Glutamatergic neuron (in vitro differentiated cells): ENCODE measurements at regions not wholly inside any gene's neighbourhood (a gene's known extent, or its start where the extent isn't known, plus 50 kb on each side); places are given as distances from the start of the nearest gene placed in this dataset.

ENCODE experiments used
- DNase-seq: peaks from one replicate; pipeline ENCODE4 v3.0.0; 2022
- H3K27ac Mint-ChIP-seq: one replicate; pipeline ENCODE4 v1.8.0; 2020; ENCODE audit warnings: mild to moderate bottlenecking, mixed read lengths, inconsistent platforms; ENCODE audit not compliant: unreplicated experiment
- H3K27me3 Mint-ChIP-seq: one replicate; pipeline ENCODE4 v1.8.0; 2020; ENCODE audit warnings: mild to moderate bottlenecking, moderate library complexity, mixed read lengths, inconsistent platforms; ENCODE audit not compliant: unreplicated experiment
- H3K36me3 Mint-ChIP-seq: one replicate; pipeline ENCODE4 v1.8.0; 2020; ENCODE audit warnings: mild to moderate bottlenecking, mixed read lengths, inconsistent platforms; ENCODE audit not compliant: unreplicated experiment
- H3K4me1 Mint-ChIP-seq: one replicate; pipeline ENCODE4 v1.8.0; 2020; ENCODE audit warnings: mild to moderate bottlenecking, low read depth, mixed read lengths, inconsistent platforms; ENCODE audit not compliant: unreplicated experiment
- H3K4me3 Mint-ChIP-seq: one replicate; pipeline ENCODE4 v1.8.0; 2020; ENCODE audit warnings: mild to moderate bottlenecking, mixed read lengths, inconsistent platforms; ENCODE audit not compliant: unreplicated experiment
- H3K9me3 Mint-ChIP-seq: one replicate; pipeline ENCODE4 v1.8.0; 2020; ENCODE audit warnings: mild to moderate bottlenecking, moderate library complexity, mixed read lengths, inconsistent platforms; ENCODE audit not compliant: unreplicated experiment
- CTCF ChIP-seq: fragments of 200-600 bp; sonication (generic); IDR thresholded peaks from one replicate; pipeline ENCODE4 v1.5.0; 2021; ENCODE audit not compliant: partially characterized antibody, unreplicated experiment

GRCh38 chr18:52002600-52002999, 337.4 kb upstream of the DCC start:
- Mint-ChIP-seq H3K36me3 (no peaks in the 10 kb centered on the region), H3K4me1 (peaks cover 6% of the 10 kb centered on the region), H3K4me3 (no peak overlapping the region), H3K27ac (no peak overlapping the region), H3K27me3 (no peaks in the 10 kb centered on the region), H3K9me3 (no peaks in the 10 kb centered on the region)
- no peak for DNase-seq
- TF ChIP-seq CTCF = no peak

- no peaks in the 10 kb centered on the region for H3K27me3 Mint-ChIP-seq
- TF ChIP-seq CTCF = no peak
- no peaks in the 10 kb centered on the region for H3K9me3 Mint-ChIP-seq
- peaks cover 6% of the 10 kb centered on the region for H3K4me1 Mint-ChIP-seq
- no peak overlapping the region for H3K27ac Mint-ChIP-seq
- DNase-seq = no peak
- H3K4me3 Mint-ChIP-seq = peak overlapping the region; percentile 0
- H3K36me3 Mint-ChIP-seq = no peaks in the 10 kb centered on the region
These were observed 332.9 kb upstream of the DCC start for GRCh38 chr18:52007105-52007504.

GRCh38 chr18:52008330-52008729, 331.7 kb upstream of the DCC start:
- TF ChIP-seq CTCF = no peak
- no peaks in the 10 kb centered on the region for H3K27me3 Mint-ChIP-seq
- DNase-seq = no peak
- no peak overlapping the region for H3K27ac Mint-ChIP-seq
- no peaks in the 10 kb centered on the region for H3K9me3 Mint-ChIP-seq
- no peaks in the 10 kb centered on the region for H3K36me3 Mint-ChIP-seq
- H3K4me3 Mint-ChIP-seq = no peak overlapping the region
- peaks cover 6% of the 10 kb centered on the region for H3K4me1 Mint-ChIP-seq

- no peaks in the 10 kb centered on the region for H3K36me3 Mint-ChIP-seq
- no peaks in the 10 kb centered on the region for H3K9me3 Mint-ChIP-seq
- peaks cover 6% of the 10 kb centered on the region for H3K4me1 Mint-ChIP-seq
- H3K27me3 Mint-ChIP-seq = no peaks in the 10 kb centered on the region
- H3K27ac Mint-ChIP-seq = no peak overlapping the region
- no peak for TF ChIP-seq CTCF
- no peak overlapping the region for H3K4me3 Mint-ChIP-seq
- DNase-seq = no peak
These were observed 331.3 kb upstream of the DCC start for GRCh38 chr18:52008736-52009135.

- Mint-ChIP-seq H3K36me3 (no peaks in the 10 kb centered on the region), H3K9me3 (no peaks in the 10 kb centered on the region), H3K27me3 (no peaks in the 10 kb centered on the region), H3K4me1 (peaks cover 6% of the 10 kb centered on the region), H3K4me3 (no peak overlapping the region), H3K27ac (no peak overlapping the region)
- no peak for TF ChIP-seq CTCF
- no peak for DNase-seq
These were observed 330.0 kb upstream of the DCC start for GRCh38 chr18:52009958-52010357.
